Gastroesophageal sphincter (tissue), 4 donors: ENCODE measurements at regions not wholly inside any gene's neighbourhood (a gene's known extent, or its start where the extent isn't known, plus 50 kb on each side); places are given as distances from the start of the nearest gene placed in this dataset.
"Not testable (repeated sequence)": the region's sequence is repeated elsewhere in the genome, so short reads cannot be mapped to it uniquely, and the experiment has no call there.

Source experiments
- ATAC-seq: fragments of 150-250 bp; one replicate; pipeline ENCODE4 v1.9.1; 2016; ENCODE audit warnings: mild to moderate bottlenecking, moderate library complexity
- H3K27ac ChIP-seq, 4 donors: fragments of 200-600 bp; sonication (generic) in 3 of 4; 1 replicate in 3 of 4; 2 replicates in 1 of 4; pipeline ENCODE4 v1.5.1; 2016 to 2019
- H3K27me3 ChIP-seq: fragments of 200-600 bp; sonication (generic); one replicate; pipeline ENCODE4 v1.5.1; 2019
- H3K36me3 ChIP-seq, 2 donors: fragments of 200-600 bp; sonication (generic); one replicate each; pipeline ENCODE4 v1.5.1; 2019; ENCODE audit warnings: control low read depth in 1 of 2
- H3K4me1 ChIP-seq, 3 donors: fragments of 200-600 bp; sonication (generic); 1 replicate in 2 of 3; 2 replicates in 1 of 3; pipeline ENCODE4 v1.5.1; 2016 to 2019; ENCODE audit warnings: control low read depth in 2 of 3
- H3K4me3 ChIP-seq, 2 donors: fragments of 200-600 bp; sonication (generic); one replicate each; pipeline ENCODE4 v1.5.1; 2019; ENCODE audit warnings: mild to moderate bottlenecking in 1 of 2, moderate library complexity in 1 of 2
- H3K9me3 ChIP-seq, 3 donors: fragments of 200-600 bp; sonication (generic); one replicate each; pipeline ENCODE4 v1.5.1; 2017 to 2019; ENCODE audit warnings: control low read depth in 2 of 3
- CTCF ChIP-seq, 4 experiments: fragments of 200-600 bp in 2 of 4; fragments of 450-650 bp in 2 of 4; sonication (generic) in 1 of 4; IDR thresholded peaks; one replicate each; pipeline ENCODE4 v1.5.1; 2017 to 2019; ENCODE audit warnings: antibody characterized with exemption in 4 of 4, mild to moderate bottlenecking in 2 of 4, moderate library complexity in 2 of 4
- EP300 ChIP-seq: sonication (generic); formaldehyde crosslinking; IDR thresholded peaks from one replicate; pipeline ENCODE4 v1.6.1; 2017; ENCODE audit warnings: antibody characterized with exemption, mild to moderate bottlenecking
- POLR2A ChIP-seq, 2 donors: fragments of 450-650 bp; IDR thresholded peaks; one replicate each; pipeline ENCODE4 v1.6.1; 2017; ENCODE audit warnings: antibody characterized with exemption in 2 of 2, mild to moderate bottlenecking in 2 of 2, moderate library complexity in 1 of 2
- POLR2AphosphoS5 ChIP-seq: sonication (generic); formaldehyde crosslinking; IDR thresholded peaks from one replicate; pipeline ENCODE4 v1.6.1; 2017; ENCODE audit warnings: antibody characterized with exemption
- WGBS, 2 donors: methylation state at CpG; one replicate each; pipeline ENCODE4 v1.1.5; 2018; ENCODE audit warnings: low coverage in 1 of 2; 5-methylcytosine and 5-hydroxymethylcytosine counted together

GRCh38 chr16:86231321-86231995, 278.9 kb upstream of the FOXF1 start:
- no peaks in the 10 kb centered on the region for H3K36me3 ChIP-seq
- ATAC-seq = no peak
- 71 to 90% methylated on average over 1 to 5 of the region's 11 CpGs for WGBS, 2 donors

DNA sequence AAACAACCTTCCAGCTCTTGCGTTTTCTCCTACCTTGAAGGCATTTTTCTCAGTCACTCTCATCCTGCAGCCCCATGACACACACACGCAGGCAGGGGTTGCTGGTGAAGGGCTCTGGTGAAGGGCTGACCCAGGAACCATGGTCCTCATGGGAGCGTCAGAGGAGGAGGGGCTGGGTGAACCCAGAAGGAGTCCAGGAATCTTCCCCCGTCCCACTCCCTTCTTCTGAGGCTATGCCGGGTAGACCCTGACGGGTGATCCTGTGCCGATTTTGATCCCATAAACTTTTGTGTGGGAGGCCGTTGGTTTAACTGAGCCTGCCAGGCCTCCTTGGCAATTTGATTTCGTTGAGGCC, 278.4 kb upstream of the FOXF1 start:
- 71 to 75% methylated on average over 4 to 7 of the region's 9 CpGs for WGBS, 2 donors
- Histone ChIP-seq H3K4me3 (no peak overlapping the region), H3K36me3 (no peaks in the 10 kb centered on the region), H3K27ac (no peak overlapping the region), H3K9me3 (no peaks in the 10 kb centered on the region), H3K4me1 (peaks cover 0 to 5% (median 0%) of the 10 kb centered on the region in 3 donors), H3K27me3 (no peaks in the 10 kb centered on the region)
- no peak for ATAC-seq
- TF ChIP-seq POLR2A (IDR thresholded peaks at IDR 0.05) (no peak), POLR2AphosphoS5 (no peak), CTCF (IDR thresholded peaks at IDR 0.05) (no peak), EP300 (no peak)

More at GRCh38 chr16:86231321-86231995, 278.9 kb upstream of the FOXF1 start:
- Histone ChIP-seq H3K9me3 (no peaks in the 10 kb centered on the region), H3K27ac (no peak overlapping the region), H3K27me3 (no peaks in the 10 kb centered on the region), H3K4me3 (no peak overlapping the region), H3K4me1 (peaks cover 0 to 5% (median 0%) of the 10 kb centered on the region in 3 donors)
- no peak for TF ChIP-seq EP300
- TF ChIP-seq POLR2AphosphoS5 = no peak
- no peak for TF ChIP-seq POLR2A (IDR thresholded peaks at IDR 0.05)
- TF ChIP-seq CTCF (IDR thresholded peaks at IDR 0.05) = no peak

DNA sequence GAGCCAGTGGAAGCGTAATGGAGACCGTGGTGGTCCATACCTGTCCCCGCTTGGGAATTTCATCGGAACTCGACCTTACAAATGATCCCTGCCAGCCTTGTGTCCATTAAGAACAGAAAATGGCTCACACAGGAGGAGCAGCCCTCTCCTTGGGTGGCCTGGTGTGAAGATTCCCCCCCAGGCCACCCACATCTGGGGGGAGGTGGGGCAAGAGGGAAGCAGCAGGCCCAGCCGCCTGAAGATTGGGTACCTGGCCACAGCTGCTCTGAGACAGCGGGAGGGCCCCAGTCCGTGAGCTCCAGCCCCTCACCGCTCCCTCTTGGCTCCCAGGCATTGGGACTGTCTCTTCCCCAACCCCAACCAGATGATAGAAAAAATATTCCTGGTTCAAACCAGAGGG, 277.8 kb upstream of the FOXF1 start:
- ATAC-seq = no peak
- Histone ChIP-seq H3K27ac (no peak overlapping the region), H3K27me3 (no peaks in the 10 kb centered on the region), H3K36me3 (no peaks in the 10 kb centered on the region), H3K4me1 (peaks cover 0 to 5% (median 0%) of the 10 kb centered on the region in 3 donors), H3K4me3 (no peak overlapping the region), H3K9me3 (no peaks in the 10 kb centered on the region)
- TF ChIP-seq POLR2A (IDR thresholded peaks at IDR 0.05) (no peak), EP300 (no peak), CTCF (IDR thresholded peaks at IDR 0.05) (no peak), POLR2AphosphoS5 (no peak)
- WGBS, 2 donors = 83% methylated on average over 1 of the region's 9 CpGs; no CpG with 5 or more reads in 1 of the 2 donors

- ATAC-seq, H3K27me3 ChIP-seq, H3K4me3 ChIP-seq, H3K36me3 ChIP-seq, H3K9me3 ChIP-seq, H3K27ac ChIP-seq, H3K4me1 ChIP-seq: not testable (repeated sequence)
- no CpG with 5 or more reads among the region's 15 CpGs for WGBS, 2 donors
Observed at GRCh38 chr16:86233506-86233905, 276.8 kb upstream of the FOXF1 start.

- Histone ChIP-seq H3K27ac (no peak overlapping the region), H3K9me3 (no peaks in the 10 kb centered on the region), H3K36me3 (no peaks in the 10 kb centered on the region), H3K4me3 (no peak overlapping the region), H3K27me3 (no peaks in the 10 kb centered on the region), H3K4me1 (peaks cover 0 to 9% (median 0%) of the 10 kb centered on the region in 3 donors)
- ATAC-seq = no peak
- 41 to 63% methylated on average over 4 to 5 of the region's 9 CpGs for WGBS, 2 donors
- no peak for TF ChIP-seq CTCF (IDR thresholded peaks at IDR 0.05)
- no peak for TF ChIP-seq EP300
- TF ChIP-seq POLR2AphosphoS5 = no peak
- no peak for TF ChIP-seq POLR2A (IDR thresholded peaks at IDR 0.05)
Observed at GRCh38 chr16:86239381-86239780, 270.9 kb upstream of the FOXF1 start.
